CD4-positive, alpha-beta memory T cell (primary cell): ENCODE measurements at regions not wholly inside any gene's neighbourhood (a gene's known extent, or its start where the extent isn't known, plus 50 kb on each side); places are given as distances from the start of the nearest gene placed in this dataset.

ENCODE experiments used
- CTCF ChIA-PET: fragments of 350-600 bp; sonication (Branson Sonifier 250); formaldehyde crosslinking; loops from one replicate; lab custom pipeline; 2021; ENCODE audit warnings: inconsistent platforms; ENCODE audit not compliant: partially characterized antibody; lab: Charles Lee
- POLR2A ChIA-PET: fragments of 350-600 bp; sonication (Branson Sonifier 250); formaldehyde crosslinking; loops from one replicate; lab custom pipeline; 2021; ENCODE audit not compliant: partially characterized antibody; lab: Charles Lee
- DNase-seq, 5 donors: peaks; one replicate each; pipeline versions ENCODE4 v3.0.0 to v3.0.0-alpha.2; 2020 to 2022; ENCODE audit warnings: mixed read lengths in 1 of 5
- H3K27ac ChIP-seq: one replicate; pipeline ENCODE4 v1.7.0; 2013; ENCODE audit warnings: low read depth, low read length
- H3K27me3 ChIP-seq: 2 replicates; pipeline ENCODE4 v1.7.0; 2013; ENCODE audit warnings: mild to moderate bottlenecking, low read length, moderate library complexity; ENCODE audit not compliant: insufficient read depth
- H3K36me3 ChIP-seq: 2 replicates; pipeline ENCODE4 v1.7.0; 2013; ENCODE audit warnings: mild to moderate bottlenecking, low read length, moderate library complexity; ENCODE audit not compliant: insufficient read depth
- H3K4me1 ChIP-seq: 2 replicates; pipeline ENCODE4 v1.7.0; 2013; ENCODE audit warnings: mild to moderate bottlenecking, low read length, moderate library complexity; ENCODE audit not compliant: insufficient read depth
- H3K4me3 ChIP-seq, 2 donors: one replicate each; pipeline ENCODE4 v1.7.0; 2013; ENCODE audit warnings: low read length in 2 of 2, mild to moderate bottlenecking in 1 of 2
- H3K9me3 ChIP-seq, 2 donors: one replicate each; pipeline ENCODE4 v1.7.0; 2013; ENCODE audit warnings: low read length in 2 of 2, control low read depth in 1 of 2; ENCODE audit not compliant: control insufficient read depth in 1 of 2
- H3K27ac Mint-ChIP-seq, 7 donors: one replicate each; pipeline ENCODE4 v1.8.0; 2020 to 2021; ENCODE audit warnings: mixed read lengths in 7 of 7, mild to moderate bottlenecking in 6 of 7, inconsistent platforms in 3 of 7, moderate library complexity in 3 of 7
- H3K27me3 Mint-ChIP-seq, 2 donors: one replicate each; pipeline ENCODE4 v1.8.0; 2020 to 2021; ENCODE audit warnings: mixed read lengths in 2 of 2
- H3K36me3 Mint-ChIP-seq, 2 donors: one replicate each; pipeline ENCODE4 v1.8.0; 2020 to 2021; ENCODE audit warnings: mixed read lengths in 2 of 2, inconsistent platforms in 1 of 2, mild to moderate bottlenecking in 1 of 2
- H3K4me1 Mint-ChIP-seq, 4 donors: one replicate each; pipeline ENCODE4 v1.8.0; 2020 to 2021; ENCODE audit warnings: mixed read lengths in 4 of 4, mild to moderate bottlenecking in 1 of 4
- H3K4me3 Mint-ChIP-seq, 8 donors: one replicate each; pipeline ENCODE4 v1.8.0; 2020 to 2021; ENCODE audit warnings: mixed read lengths in 8 of 8, mild to moderate bottlenecking in 7 of 8, moderate library complexity in 6 of 8, inconsistent platforms in 3 of 8
- H3K9me3 Mint-ChIP-seq, 8 donors: one replicate each; pipeline ENCODE4 v1.8.0; 2020 to 2021; ENCODE audit warnings: mixed read lengths in 8 of 8, mild to moderate bottlenecking in 5 of 8, inconsistent platforms in 3 of 8, moderate library complexity in 1 of 8
- intact Hi-C: fragments of 100-400 bp; cut with micrococcal nuclease; formaldehyde crosslinking; loops from one replicate; pipeline ENCODE4 v1.15.1; 2023

- no peaks in the 10 kb centered on the region for H3K27me3 ChIP-seq
- H3K4me1 Mint-ChIP-seq, result peaks cover 0 to 3% (median 0%) of the 10 kb centered on the region in 4 donors
- intact Hi-C loops, result no loop called here
- DNase-seq, result no peak
- H3K36me3 ChIP-seq, result no peaks in the 10 kb centered on the region
- H3K4me3 ChIP-seq, result no peak overlapping the region
- ChIA-PET POLR2A (no interaction called here), CTCF (no interaction called here)
- H3K36me3 Mint-ChIP-seq, result no peaks in the 10 kb centered on the region
- no peaks in the 10 kb centered on the region for H3K9me3 ChIP-seq
- H3K27me3 Mint-ChIP-seq, result peaks cover 5 to 8% of the 10 kb centered on the region in 2 donors
- no peaks in the 10 kb centered on the region for H3K4me1 ChIP-seq
- no peak overlapping the region for H3K27ac ChIP-seq
- H3K27ac Mint-ChIP-seq, result no peak overlapping the region
- no peak overlapping the region for H3K4me3 Mint-ChIP-seq
- no peaks in the 10 kb centered on the region for H3K9me3 Mint-ChIP-seq
Measured at GRCh38 chr3:194989241-194989640, 281.7 kb downstream of the XXYLT1 start.

GRCh38 chr3:194990454-194991337, 280.3 kb downstream of the XXYLT1 start:
- ChIA-PET POLR2A (no interaction called here), CTCF (no interaction called here)
- Histone ChIP-seq H3K9me3 (no peaks in the 10 kb centered on the region), H3K27ac (no peak overlapping the region), H3K36me3 (no peaks in the 10 kb centered on the region), H3K4me3 (no peak overlapping the region), H3K4me1 (no peaks in the 10 kb centered on the region), H3K27me3 (no peaks in the 10 kb centered on the region)
- Mint-ChIP-seq H3K27ac (no peak overlapping the region), H3K4me1 (no peaks in the 10 kb centered on the region), H3K36me3 (no peaks in the 10 kb centered on the region), H3K9me3 (no peaks in the 10 kb centered on the region), H3K4me3 (no peak overlapping the region), H3K27me3 (peaks cover 3 to 7% of the 10 kb centered on the region in 2 donors)
- DNase-seq, result no peak
- intact Hi-C loops, result no loop called here

GRCh38 chr3:194991338-194991654, 279.7 kb downstream of the XXYLT1 start:
- Mint-ChIP-seq H3K4me1 (no peaks in the 10 kb centered on the region), H3K27me3 (peaks cover 3 to 4% of the 10 kb centered on the region in 2 donors), H3K4me3 (no peak overlapping the region), H3K9me3 (no peaks in the 10 kb centered on the region), H3K27ac (no peak overlapping the region), H3K36me3 (no peaks in the 10 kb centered on the region)
- POLR2A ChIA-PET, result no interaction called here
- no peak for DNase-seq
- no peaks in the 10 kb centered on the region for H3K27me3 ChIP-seq
- no peak overlapping the region for H3K4me3 ChIP-seq
- no peaks in the 10 kb centered on the region for H3K36me3 ChIP-seq
- CTCF ChIA-PET, result no interaction called here
- H3K9me3 ChIP-seq, result no peaks in the 10 kb centered on the region
- H3K27ac ChIP-seq, result no peak overlapping the region
- intact Hi-C loops, result no loop called here
- H3K4me1 ChIP-seq, result no peaks in the 10 kb centered on the region

GRCh38 chr3:194993896-194994295, 277.1 kb downstream of the XXYLT1 start:
- Mint-ChIP-seq H3K9me3 (no peaks in the 10 kb centered on the region), H3K4me1 (no peaks in the 10 kb centered on the region), H3K27ac (no peak overlapping the region), H3K27me3 (peaks cover 5 to 10% of the 10 kb centered on the region in 2 donors), H3K4me3 (no peak overlapping the region), H3K36me3 (no peaks in the 10 kb centered on the region)
- DNase-seq, result no peak
- H3K27me3 ChIP-seq, result no peaks in the 10 kb centered on the region
- H3K27ac ChIP-seq, result no peak overlapping the region
- H3K4me1 ChIP-seq, result no peaks in the 10 kb centered on the region
- intact Hi-C loops, result no loop called here
- POLR2A ChIA-PET, result no interaction called here
- no peaks in the 10 kb centered on the region for H3K9me3 ChIP-seq
- H3K4me3 ChIP-seq, result no peak overlapping the region
- H3K36me3 ChIP-seq, result no peaks in the 10 kb centered on the region
- CTCF ChIA-PET, result no interaction called here

DNA sequence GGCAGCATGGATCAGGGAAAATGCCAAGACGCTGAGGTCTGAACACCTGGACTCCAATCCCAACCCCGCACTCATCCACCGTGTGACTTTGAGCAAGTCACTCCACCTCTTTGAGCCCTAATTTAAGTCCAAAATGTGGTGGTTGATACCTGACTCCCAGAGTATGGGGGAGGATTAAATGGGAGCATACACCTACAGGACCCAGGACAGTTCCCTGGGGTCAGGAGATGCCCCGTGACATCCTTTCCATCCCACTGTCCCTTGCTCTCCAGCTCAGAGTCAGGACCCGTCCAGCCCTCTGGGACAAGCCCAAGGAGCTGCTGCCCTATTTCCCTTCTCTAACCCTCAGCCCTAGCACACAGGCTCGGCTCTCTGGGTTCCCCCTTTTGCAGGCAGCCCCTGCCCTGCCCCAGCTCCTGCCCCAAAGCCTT, 276.4 kb downstream of the XXYLT1 start:
- Mint-ChIP-seq H3K27me3 (peaks cover 5 to 14% of the 10 kb centered on the region in 2 donors), H3K4me1 (no peaks in the 10 kb centered on the region), H3K9me3 (no peaks in the 10 kb centered on the region), H3K27ac (no peak overlapping the region), H3K4me3 (no peak overlapping the region), H3K36me3 (no peaks in the 10 kb centered on the region)
- ChIA-PET POLR2A (no interaction called here), CTCF (no interaction called here)
- Histone ChIP-seq H3K27ac (no peak overlapping the region), H3K9me3 (no peaks in the 10 kb centered on the region), H3K36me3 (no peaks in the 10 kb centered on the region), H3K4me1 (no peaks in the 10 kb centered on the region), H3K27me3 (no peaks in the 10 kb centered on the region), H3K4me3 (no peak overlapping the region)
- no peak for DNase-seq
- intact Hi-C loops, result no loop called here

GRCh38 chr3:194995334-194995733, 275.6 kb downstream of the XXYLT1 start:
- Histone ChIP-seq H3K4me1 (no peaks in the 10 kb centered on the region), H3K9me3 (no peaks in the 10 kb centered on the region), H3K27ac (no peak overlapping the region), H3K36me3 (no peaks in the 10 kb centered on the region), H3K27me3 (no peaks in the 10 kb centered on the region), H3K4me3 (no peak overlapping the region)
- Mint-ChIP-seq H3K27me3 (peaks cover 5 to 14% of the 10 kb centered on the region in 2 donors), H3K9me3 (no peaks in the 10 kb centered on the region), H3K4me1 (no peaks in the 10 kb centered on the region), H3K27ac (no peak overlapping the region), H3K36me3 (no peaks in the 10 kb centered on the region), H3K4me3 (no peak overlapping the region)
- intact Hi-C loops, result no loop called here
- ChIA-PET POLR2A (no interaction called here), CTCF (interaction anchor here (1.1 kb wide), 1 partner anchor 313 kb away, joined by 3 read pairs; no protein-coding TSS in a partner anchor)
- DNase-seq, result no peak

DNA sequence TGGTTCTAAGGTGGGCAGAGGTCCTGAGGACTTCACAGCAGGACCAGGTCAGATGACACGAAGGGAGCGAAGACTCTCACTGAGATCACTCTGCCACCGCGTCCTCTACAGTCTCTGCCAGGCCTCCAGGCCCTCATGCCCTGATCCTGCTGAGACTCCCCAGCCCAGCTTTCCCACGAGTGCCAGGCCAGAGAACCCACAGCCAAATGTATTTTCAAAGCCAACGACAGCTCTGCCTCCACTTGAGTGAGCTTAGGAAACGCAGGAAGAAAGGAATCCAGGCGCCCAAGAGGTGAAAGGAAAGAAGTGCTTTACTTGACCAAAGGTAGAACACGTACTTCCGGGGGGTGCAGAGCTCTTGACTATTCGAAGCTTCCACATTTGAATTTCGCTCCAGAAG, 275.0 kb downstream of the XXYLT1 start:
- no peaks in the 10 kb centered on the region for H3K27me3 ChIP-seq
- H3K36me3 ChIP-seq, result no peaks in the 10 kb centered on the region
- Mint-ChIP-seq H3K27ac (no peak overlapping the region), H3K36me3 (no peaks in the 10 kb centered on the region), H3K27me3 (peaks cover 2 to 14% of the 10 kb centered on the region in 2 donors), H3K9me3 (no peaks in the 10 kb centered on the region), H3K4me3 (no peak overlapping the region), H3K4me1 (no peaks in the 10 kb centered on the region)
- DNase-seq, result no peak
- POLR2A ChIA-PET, result no interaction called here
- no peak overlapping the region for H3K4me3 ChIP-seq
- intact Hi-C loops, result no loop called here
- H3K4me1 ChIP-seq, result no peaks in the 10 kb centered on the region
- H3K27ac ChIP-seq, result no peak overlapping the region
- CTCF ChIA-PET, result interaction anchor here (1.1 kb wide), 1 partner anchor 313 kb away, joined by 3 read pairs; no protein-coding TSS in a partner anchor
- H3K9me3 ChIP-seq, result no peaks in the 10 kb centered on the region
